ENCODE measurements at regions not wholly inside any gene's neighbourhood (a gene's known extent, or its start where the extent isn't known, plus 50 kb on each side); places are given as distances from the start of the nearest gene placed in this dataset.

DNA sequence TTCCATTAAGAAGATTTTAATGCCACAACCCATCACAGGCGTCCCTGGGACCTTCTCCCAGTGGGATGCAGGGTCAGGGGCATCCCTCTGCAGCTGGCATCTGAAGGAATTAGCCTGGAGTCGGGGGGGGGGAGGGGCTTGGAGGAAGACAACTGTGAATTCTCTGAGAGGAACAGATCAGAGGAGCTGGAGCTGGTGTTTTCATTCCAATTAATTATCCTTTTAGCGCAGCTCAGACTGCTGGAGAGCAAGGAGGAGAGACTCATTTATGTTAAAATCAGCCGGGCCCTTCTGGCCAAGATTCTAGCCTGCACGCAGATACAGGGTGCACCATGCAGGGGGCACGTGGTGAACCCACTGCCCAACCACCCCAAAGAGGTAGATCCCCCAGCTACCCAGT is 116.2 kb downstream of the CHST1 start:
- H3K4me1 ChIP-seq (ENCODE audit: control insufficient read depth in 1 of 2, insufficient read depth in 2 of 2, low read length in 2 of 2): no peaks in the 10 kb centered on the region
- TF ChIP-seq, protein P1, sequence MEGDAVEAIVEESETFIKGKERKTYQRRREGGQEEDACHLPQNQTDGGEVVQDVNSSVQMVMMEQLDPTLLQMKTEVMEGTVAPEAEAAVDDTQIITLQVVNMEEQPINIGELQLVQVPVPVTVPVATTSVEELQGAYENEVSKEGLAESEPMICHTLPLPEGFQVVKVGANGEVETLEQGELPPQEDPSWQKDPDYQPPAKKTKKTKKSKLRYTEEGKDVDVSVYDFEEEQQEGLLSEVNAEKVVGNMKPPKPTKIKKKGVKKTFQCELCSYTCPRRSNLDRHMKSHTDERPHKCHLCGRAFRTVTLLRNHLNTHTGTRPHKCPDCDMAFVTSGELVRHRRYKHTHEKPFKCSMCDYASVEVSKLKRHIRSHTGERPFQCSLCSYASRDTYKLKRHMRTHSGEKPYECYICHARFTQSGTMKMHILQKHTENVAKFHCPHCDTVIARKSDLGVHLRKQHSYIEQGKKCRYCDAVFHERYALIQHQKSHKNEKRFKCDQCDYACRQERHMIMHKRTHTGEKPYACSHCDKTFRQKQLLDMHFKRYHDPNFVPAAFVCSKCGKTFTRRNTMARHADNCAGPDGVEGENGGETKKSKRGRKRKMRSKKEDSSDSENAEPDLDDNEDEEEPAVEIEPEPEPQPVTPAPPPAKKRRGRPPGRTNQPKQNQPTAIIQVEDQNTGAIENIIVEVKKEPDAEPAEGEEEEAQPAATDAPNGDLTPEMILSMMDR (IDR thresholded peaks at IDR 0.05): no peak
- intact Hi-C loops (cut with micrococcal nuclease): no loop called here
- Mint-ChIP-seq H3K36me3 (no peaks in the 10 kb centered on the region), H3K4me1 (no peaks in the 10 kb centered on the region), H3K27me3 (ENCODE audit: low read depth in 3 of 3) (peaks cover 0 to 16% (median 2%) of the 10 kb centered on the region in 3 donors), H3K9me3 (peaks cover 0 to 3% (median 0%) of the 10 kb centered on the region in 7 donors), H3K27ac (no peak overlapping the region), H3K4me3 (no peak overlapping the region)
- no peak overlapping the region for H3K4me3 ChIP-seq (replicated peaks in 1 of 3; ENCODE audit: low read depth in 2 of 3, low read length in 3 of 3)
- no peaks in the 10 kb centered on the region for H3K27me3 ChIP-seq (ENCODE audit: control insufficient read depth in 2 of 2, insufficient read depth in 2 of 2, low read length in 2 of 2)
- no peak overlapping the region for H2AFZ ChIP-seq (ENCODE audit: insufficient read depth, low read depth, low read length, poor library complexity, severe bottlenecking)
- no peak overlapping the region for H3K4me2 ChIP-seq (replicated peaks; ENCODE audit: extremely low read depth, low read length, poor library complexity, severe bottlenecking)
- H4K20me1 ChIP-seq (ENCODE audit: insufficient read depth, low read length): no peaks in the 10 kb centered on the region
- DNase-seq: no peak
- H3K9ac ChIP-seq (ENCODE audit: insufficient read depth, low read length, poor library complexity, severe bottlenecking): no peak overlapping the region
- H3K79me2 ChIP-seq (ENCODE audit: insufficient read depth, low read length): no peaks in the 10 kb centered on the region
- H3K27ac ChIP-seq (ENCODE audit: low read depth in 1 of 2, low read length in 2 of 2): no peak overlapping the region
- no peaks in the 10 kb centered on the region for H3K9me3 ChIP-seq (replicated peaks in 1 of 2; ENCODE audit: control insufficient read depth in 1 of 2, insufficient read depth in 1 of 2, low read length in 2 of 2)
- WGBS (ENCODE audit: insufficient coverage): 61% methylated on average over 4 of the region's 6 CpGs
- no peaks in the 10 kb centered on the region for H3K36me3 ChIP-seq (replicated peaks in 1 of 2; ENCODE audit: control insufficient read depth in 1 of 2, insufficient read depth in 2 of 2, low read length in 2 of 2)

DNA sequence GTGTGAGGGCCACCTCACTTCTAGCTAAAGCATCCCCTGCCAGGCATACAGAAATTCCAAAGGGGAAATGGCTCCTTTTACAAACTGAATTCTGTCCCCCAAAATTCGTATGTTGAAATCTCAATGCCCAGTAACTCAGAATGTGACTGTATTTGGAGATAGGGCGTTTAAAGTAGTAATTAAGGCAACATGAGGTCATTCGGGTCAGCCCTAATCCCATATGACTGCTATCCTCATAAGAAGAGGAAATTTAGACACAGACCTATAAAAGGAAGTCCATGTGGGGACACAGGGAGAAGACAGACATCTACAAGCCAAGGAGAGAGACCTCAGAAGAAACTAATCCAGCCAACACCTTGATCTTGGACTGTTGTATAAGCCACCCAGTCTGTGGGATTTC is 119.1 kb downstream of the CHST1 start:
- no peak for DNase-seq
- no peaks in the 10 kb centered on the region for H3K9me3 ChIP-seq (replicated peaks in 1 of 2; ENCODE audit: control insufficient read depth in 1 of 2, insufficient read depth in 1 of 2, low read length in 2 of 2)
- Mint-ChIP-seq H3K4me1 (no peaks in the 10 kb centered on the region), H3K4me3 (no peak overlapping the region), H3K36me3 (no peaks in the 10 kb centered on the region), H3K9me3 (peaks cover 0 to 3% (median 0%) of the 10 kb centered on the region in 7 donors), H3K27me3 (ENCODE audit: low read depth in 3 of 3) (peaks cover 0 to 24% (median 3%) of the 10 kb centered on the region in 3 donors), H3K27ac (no peak overlapping the region)
- no CpG with 5 or more reads among the region's 3 CpGs for WGBS (ENCODE audit: insufficient coverage)
- no peak overlapping the region for H3K4me3 ChIP-seq (replicated peaks in 1 of 3; ENCODE audit: low read depth in 2 of 3, low read length in 3 of 3)
- intact Hi-C loops (cut with micrococcal nuclease): no loop called here
- TF ChIP-seq, protein P1 (IDR thresholded peaks at IDR 0.05): no peak
- no peaks in the 10 kb centered on the region for H4K20me1 ChIP-seq (ENCODE audit: insufficient read depth, low read length)
- H3K36me3 ChIP-seq (replicated peaks in 1 of 2; ENCODE audit: control insufficient read depth in 1 of 2, insufficient read depth in 2 of 2, low read length in 2 of 2): no peaks in the 10 kb centered on the region
- no peaks in the 10 kb centered on the region for H3K79me2 ChIP-seq (ENCODE audit: insufficient read depth, low read length)
- no peak overlapping the region for H3K27ac ChIP-seq (ENCODE audit: low read depth in 1 of 2, low read length in 2 of 2)
- no peak overlapping the region for H3K4me2 ChIP-seq (replicated peaks; ENCODE audit: extremely low read depth, low read length, poor library complexity, severe bottlenecking)
- H3K27me3 ChIP-seq (ENCODE audit: control insufficient read depth in 2 of 2, insufficient read depth in 2 of 2, low read length in 2 of 2): no peaks in the 10 kb centered on the region
- no peak overlapping the region for H3K9ac ChIP-seq (ENCODE audit: insufficient read depth, low read length, poor library complexity, severe bottlenecking)
- no peak overlapping the region for H2AFZ ChIP-seq (ENCODE audit: insufficient read depth, low read depth, low read length, poor library complexity, severe bottlenecking)
- H3K4me1 ChIP-seq (ENCODE audit: control insufficient read depth in 1 of 2, insufficient read depth in 2 of 2, low read length in 2 of 2): no peaks in the 10 kb centered on the region
